ENCODE measurements at regions not wholly inside any gene's neighbourhood (a gene's known extent, or its start where the extent isn't known, plus 50 kb on each side); places are given as distances from the start of the nearest gene placed in this dataset.

DNA sequence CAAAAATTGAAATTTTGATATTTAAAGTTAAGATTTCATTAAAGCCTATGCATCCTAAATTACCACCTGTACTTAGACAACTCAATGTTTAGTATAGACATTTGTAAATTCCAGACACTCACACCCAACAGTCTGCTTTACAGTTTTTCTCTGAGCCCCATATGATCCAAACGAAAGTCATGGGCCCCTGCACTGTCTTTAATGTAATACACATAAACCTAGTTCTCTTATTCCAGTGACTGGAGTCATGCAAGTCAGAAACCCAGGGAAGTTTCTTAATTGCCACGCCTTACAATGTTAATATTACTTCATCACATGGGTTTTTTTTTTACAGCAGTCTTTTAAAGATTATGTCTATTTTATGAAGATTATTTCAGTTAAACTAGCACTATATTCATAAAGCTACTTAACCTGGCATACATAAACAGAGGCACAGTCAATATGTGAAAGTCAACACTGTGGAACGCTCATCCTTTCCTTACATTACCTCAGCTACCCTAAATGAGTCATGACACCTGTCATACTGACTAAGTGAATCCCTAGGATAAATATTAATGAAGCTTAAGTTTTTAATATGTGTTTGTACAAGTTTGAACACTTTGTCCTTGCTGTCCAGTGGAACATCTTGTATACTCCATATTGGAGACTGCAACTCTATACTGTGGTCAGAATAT, 67.7 kb upstream of the H2AZ1 start:
- TF ChIP-seq EZH2 (IDR thresholded peaks at IDR 0.05; ENCODE audit: insufficient read depth, poor library complexity, severe bottlenecking) (no peak), EZH2phosphoT487 (IDR thresholded peaks at IDR 0.05; ENCODE audit: insufficient read depth, low read depth) (no peak)
